ENCODE measurements at regions not wholly inside any gene's neighbourhood (a gene's known extent, or its start where the extent isn't known, plus 50 kb on each side); places are given as distances from the start of the nearest gene placed in this dataset.

DNA sequence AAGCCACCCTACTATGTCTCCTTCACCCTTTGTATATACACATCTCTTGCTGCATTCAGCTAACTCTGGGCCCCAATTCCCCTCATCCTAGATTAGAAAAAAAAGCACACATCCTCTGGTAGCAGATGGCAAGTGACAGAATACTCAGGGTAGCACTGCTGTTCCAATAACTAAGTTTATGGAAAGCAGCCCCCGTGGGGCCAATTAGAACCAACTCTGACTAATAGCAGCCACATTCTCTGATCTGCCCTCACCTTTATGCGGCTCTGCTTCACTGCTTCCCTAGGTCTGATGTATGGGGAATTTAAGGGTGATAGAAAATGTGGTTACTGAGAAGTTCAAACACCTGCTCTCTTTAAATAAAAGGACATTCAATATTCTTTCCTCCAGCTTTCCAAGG lies 74.9 kb upstream of the SETMAR start:
- no peak for TF ChIP-seq RCOR1 (IDR thresholded peaks at IDR 0.05; ENCODE audit: insufficient replicate concordance, low read length)
- no peak for TF ChIP-seq MAFK (IDR thresholded peaks at IDR 0.05; ENCODE audit: low read depth, low read length)
- TF ChIP-seq, protein P1, sequence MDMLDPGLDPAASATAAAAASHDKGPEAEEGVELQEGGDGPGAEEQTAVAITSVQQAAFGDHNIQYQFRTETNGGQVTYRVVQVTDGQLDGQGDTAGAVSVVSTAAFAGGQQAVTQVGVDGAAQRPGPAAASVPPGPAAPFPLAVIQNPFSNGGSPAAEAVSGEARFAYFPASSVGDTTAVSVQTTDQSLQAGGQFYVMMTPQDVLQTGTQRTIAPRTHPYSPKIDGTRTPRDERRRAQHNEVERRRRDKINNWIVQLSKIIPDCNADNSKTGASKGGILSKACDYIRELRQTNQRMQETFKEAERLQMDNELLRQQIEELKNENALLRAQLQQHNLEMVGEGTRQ (IDR thresholded peaks at IDR 0.05; ENCODE audit: low read depth, low read length): no peak
- TF ChIP-seq POLR2A (IDR thresholded peaks at IDR 0.05; ENCODE audit: low read depth, low read length): no peak
- TF ChIP-seq, protein P2, sequence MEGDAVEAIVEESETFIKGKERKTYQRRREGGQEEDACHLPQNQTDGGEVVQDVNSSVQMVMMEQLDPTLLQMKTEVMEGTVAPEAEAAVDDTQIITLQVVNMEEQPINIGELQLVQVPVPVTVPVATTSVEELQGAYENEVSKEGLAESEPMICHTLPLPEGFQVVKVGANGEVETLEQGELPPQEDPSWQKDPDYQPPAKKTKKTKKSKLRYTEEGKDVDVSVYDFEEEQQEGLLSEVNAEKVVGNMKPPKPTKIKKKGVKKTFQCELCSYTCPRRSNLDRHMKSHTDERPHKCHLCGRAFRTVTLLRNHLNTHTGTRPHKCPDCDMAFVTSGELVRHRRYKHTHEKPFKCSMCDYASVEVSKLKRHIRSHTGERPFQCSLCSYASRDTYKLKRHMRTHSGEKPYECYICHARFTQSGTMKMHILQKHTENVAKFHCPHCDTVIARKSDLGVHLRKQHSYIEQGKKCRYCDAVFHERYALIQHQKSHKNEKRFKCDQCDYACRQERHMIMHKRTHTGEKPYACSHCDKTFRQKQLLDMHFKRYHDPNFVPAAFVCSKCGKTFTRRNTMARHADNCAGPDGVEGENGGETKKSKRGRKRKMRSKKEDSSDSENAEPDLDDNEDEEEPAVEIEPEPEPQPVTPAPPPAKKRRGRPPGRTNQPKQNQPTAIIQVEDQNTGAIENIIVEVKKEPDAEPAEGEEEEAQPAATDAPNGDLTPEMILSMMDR (conservative IDR thresholded peaks at IDR 0.05; ENCODE audit: low read depth, low read length): no peak
- TF ChIP-seq NFE2L2 (IDR thresholded peaks at IDR 0.05; ENCODE audit: low read depth, low read length): no peak
- no peak for TF ChIP-seq FOS (IDR thresholded peaks at IDR 0.05; ENCODE audit: low read depth, low read length)
- TF ChIP-seq MXI1 (IDR thresholded peaks at IDR 0.05; ENCODE audit: borderline replicate concordance, low read depth, low read length): no peak
- no peak for TF ChIP-seq BHLHE40 (IDR thresholded peaks at IDR 0.05; ENCODE audit: low read depth, low read length)
- TF ChIP-seq RAD21 (IDR thresholded peaks at IDR 0.05; ENCODE audit: low read length): no peak
- TF ChIP-seq, protein P3, sequence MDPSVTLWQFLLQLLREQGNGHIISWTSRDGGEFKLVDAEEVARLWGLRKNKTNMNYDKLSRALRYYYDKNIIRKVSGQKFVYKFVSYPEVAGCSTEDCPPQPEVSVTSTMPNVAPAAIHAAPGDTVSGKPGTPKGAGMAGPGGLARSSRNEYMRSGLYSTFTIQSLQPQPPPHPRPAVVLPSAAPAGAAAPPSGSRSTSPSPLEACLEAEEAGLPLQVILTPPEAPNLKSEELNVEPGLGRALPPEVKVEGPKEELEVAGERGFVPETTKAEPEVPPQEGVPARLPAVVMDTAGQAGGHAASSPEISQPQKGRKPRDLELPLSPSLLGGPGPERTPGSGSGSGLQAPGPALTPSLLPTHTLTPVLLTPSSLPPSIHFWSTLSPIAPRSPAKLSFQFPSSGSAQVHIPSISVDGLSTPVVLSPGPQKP (IDR thresholded peaks at IDR 0.05; ENCODE audit: borderline replicate concordance, low read depth, low read length): no peak
- dilution Hi-C loops (cut with HindIII; ENCODE audit: low sequenced_read_pairs, unreplicated experiment): no loop called here
- POLR2A ChIA-PET (ENCODE audit: unreplicated experiment): no interaction called here

More for the DNA sequence above, 74.9 kb upstream of the SETMAR start:
- no peak overlapping the region for H3K27ac ChIP-seq (ENCODE audit: insufficient read depth, low read length)
- H2AK9ac ChIP-seq (replicated peaks; ENCODE audit: low read depth, low read length, poor library complexity): no peak overlapping the region
- H4K5ac ChIP-seq (ENCODE audit: low read depth, low read length): no peak overlapping the region
- in situ Hi-C loops (cut with MboI; ENCODE audit: low sequenced_read_pairs) (no loop called here), intact Hi-C loops (cut with micrococcal nuclease) (no loop called here)
- H2BK5ac ChIP-seq (ENCODE audit: low read depth, low read length, poor library complexity, severe bottlenecking): no peak overlapping the region
- no CpG with 5 or more reads among the region's 2 CpGs for WGBS, 2 experiments (ENCODE audit: extremely low coverage in 2 of 2, insufficient read length in 1 of 2)
- no peaks in the 10 kb centered on the region for H3K4me1 ChIP-seq (ENCODE audit: control insufficient read depth, insufficient read depth, low read length)
- H3K9me3 ChIP-seq (ENCODE audit: control insufficient read depth, insufficient read depth, low read length): peaks cover 14% of the 10 kb centered on the region
- H3K4me2 ChIP-seq (ENCODE audit: low read depth, low read length): no peak overlapping the region
- no peak overlapping the region for H2BK20ac ChIP-seq (ENCODE audit: low read depth, low read length)
- H3K9ac ChIP-seq (ENCODE audit: low read depth, low read length): no peak overlapping the region
- CTCF ChIA-PET: no interaction called here
- H3K27me3 ChIP-seq (ENCODE audit: control insufficient read depth, insufficient read depth, low read length): no peaks in the 10 kb centered on the region
- H3K4ac ChIP-seq (ENCODE audit: low read depth, low read length): no peak overlapping the region
- H4K20me1 ChIP-seq (ENCODE audit: insufficient read depth, low read length): no peaks in the 10 kb centered on the region
- H4K8ac ChIP-seq (ENCODE audit: low read depth in 2 of 2, low read length in 2 of 2): no peak overlapping the region
- H3K4me3 ChIP-seq (ENCODE audit: insufficient read depth, low read depth, low read length): no peak overlapping the region
- H3K18ac ChIP-seq (ENCODE audit: low read depth, low read length): no peak overlapping the region
- BruUV-seq (replicated peaks): no TSS peak
- H2AK5ac ChIP-seq (ENCODE audit: low read depth, low read length): no peak overlapping the region
- no peak overlapping the region for H4K91ac ChIP-seq (ENCODE audit: insufficient read depth, low read depth, low read length)
- H2AFZ ChIP-seq (replicated peaks; ENCODE audit: low read length, poor library complexity): no peak overlapping the region
- no peaks in the 10 kb centered on the region for H3K36me3 ChIP-seq (ENCODE audit: control insufficient read depth, insufficient read depth, low read length)
- H2BK15ac ChIP-seq (ENCODE audit: low read depth, low read length): no peak overlapping the region
- ATAC-seq (ENCODE audit: low read depth) (no peak), DNase-seq (no peak)
- no peak overlapping the region for H3K56ac ChIP-seq (ENCODE audit: extremely low read depth, insufficient read depth, low read length)
- H3K9me1 ChIP-seq (ENCODE audit: insufficient read depth, low read length): no peaks in the 10 kb centered on the region
- H2BK120ac ChIP-seq (ENCODE audit: low read depth, low read length): no peak overlapping the region
- H3K23ac ChIP-seq (ENCODE audit: low read depth, low read length): no peak overlapping the region
- H3K79me1 ChIP-seq (ENCODE audit: low read depth in 1 of 2, low read length in 2 of 2): no peaks in the 10 kb centered on the region
- H3K14ac ChIP-seq (replicated peaks; ENCODE audit: low read depth, low read length): no peak overlapping the region

Data from IMR-90 (cell line).